ENCODE measurements at regions not wholly inside any gene's neighbourhood (a gene's known extent, or its start where the extent isn't known, plus 50 kb on each side); places are given as distances from the start of the nearest gene placed in this dataset.

DNA sequence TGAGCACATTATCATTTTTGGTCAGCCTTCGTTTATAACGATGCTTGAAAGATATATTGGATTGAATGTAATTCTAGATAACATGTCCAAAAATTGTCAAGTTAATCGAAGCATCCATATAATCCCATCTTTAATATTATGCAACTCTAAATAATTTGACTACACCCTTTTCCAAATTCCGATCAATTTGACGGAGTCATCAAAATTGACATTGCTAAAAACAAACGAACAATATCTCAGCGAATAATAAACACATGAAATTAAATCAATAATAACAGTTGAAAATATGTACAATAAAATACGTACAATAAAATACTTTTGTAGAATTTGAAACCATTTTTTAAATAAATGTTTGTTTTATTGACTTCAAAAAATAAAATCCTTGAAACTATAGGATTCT, 1516.4 kb downstream of the EFNB2 start:
- Mint-ChIP-seq H3K36me3 (ENCODE audit: low read depth) (no peaks in the 10 kb centered on the region; the same call in 1 of the 2 replicates), H3K4me1 (ENCODE audit: low read depth) (peaks cover 10% of the 10 kb centered on the region; the same call in 1 of the 2 replicates), H3K9me3 (peaks cover 9% of the 10 kb centered on the region; the same call in 1 of the 2 replicates), H3K4me3 (no peak overlapping the region), H3K27me3 (ENCODE audit: insufficient read depth) (no peaks in the 10 kb centered on the region), H3K27ac (no peak overlapping the region)
- DNase-seq = no peak
- TF ChIP-seq, protein P1, sequence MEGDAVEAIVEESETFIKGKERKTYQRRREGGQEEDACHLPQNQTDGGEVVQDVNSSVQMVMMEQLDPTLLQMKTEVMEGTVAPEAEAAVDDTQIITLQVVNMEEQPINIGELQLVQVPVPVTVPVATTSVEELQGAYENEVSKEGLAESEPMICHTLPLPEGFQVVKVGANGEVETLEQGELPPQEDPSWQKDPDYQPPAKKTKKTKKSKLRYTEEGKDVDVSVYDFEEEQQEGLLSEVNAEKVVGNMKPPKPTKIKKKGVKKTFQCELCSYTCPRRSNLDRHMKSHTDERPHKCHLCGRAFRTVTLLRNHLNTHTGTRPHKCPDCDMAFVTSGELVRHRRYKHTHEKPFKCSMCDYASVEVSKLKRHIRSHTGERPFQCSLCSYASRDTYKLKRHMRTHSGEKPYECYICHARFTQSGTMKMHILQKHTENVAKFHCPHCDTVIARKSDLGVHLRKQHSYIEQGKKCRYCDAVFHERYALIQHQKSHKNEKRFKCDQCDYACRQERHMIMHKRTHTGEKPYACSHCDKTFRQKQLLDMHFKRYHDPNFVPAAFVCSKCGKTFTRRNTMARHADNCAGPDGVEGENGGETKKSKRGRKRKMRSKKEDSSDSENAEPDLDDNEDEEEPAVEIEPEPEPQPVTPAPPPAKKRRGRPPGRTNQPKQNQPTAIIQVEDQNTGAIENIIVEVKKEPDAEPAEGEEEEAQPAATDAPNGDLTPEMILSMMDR (IDR thresholded peaks at IDR 0.05) = no peak

DNA sequence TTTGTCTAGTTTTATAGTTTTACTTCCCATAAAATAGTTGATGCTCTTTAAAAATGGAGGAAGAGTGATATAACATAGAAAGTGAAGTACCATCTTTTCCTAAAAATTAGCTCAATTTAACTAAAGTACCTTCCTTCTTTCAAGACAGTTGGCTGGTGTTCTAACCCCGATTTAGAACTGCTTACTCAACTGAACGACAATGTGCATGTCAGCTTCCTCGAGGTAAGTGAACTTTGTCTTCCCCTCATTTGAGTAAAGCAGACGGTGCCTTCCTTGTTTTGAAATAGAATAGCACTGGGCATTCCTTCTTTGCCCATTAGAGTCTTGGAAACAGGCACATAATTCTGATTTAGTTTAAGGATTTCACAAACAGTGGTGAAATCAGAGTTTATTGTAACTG, 1519.2 kb downstream of the EFNB2 start:
- Mint-ChIP-seq H3K9me3 (peaks cover 4% of the 10 kb centered on the region; the same call in 1 of the 2 replicates), H3K4me1 (ENCODE audit: low read depth) (peaks cover 28% of the 10 kb centered on the region; the same call in 1 of the 2 replicates), H3K4me3 (peak overlapping the region; percentile 67; the same call in 1 of the 2 replicates), H3K27ac (peak overlapping the region; percentile 47; the same call in 1 of the 2 replicates), H3K36me3 (ENCODE audit: low read depth) (no peaks in the 10 kb centered on the region), H3K27me3 (ENCODE audit: insufficient read depth) (no peaks in the 10 kb centered on the region)
- DNase-seq = no peak
- TF ChIP-seq, protein P1 (IDR thresholded peaks at IDR 0.05) = no peak

DNA sequence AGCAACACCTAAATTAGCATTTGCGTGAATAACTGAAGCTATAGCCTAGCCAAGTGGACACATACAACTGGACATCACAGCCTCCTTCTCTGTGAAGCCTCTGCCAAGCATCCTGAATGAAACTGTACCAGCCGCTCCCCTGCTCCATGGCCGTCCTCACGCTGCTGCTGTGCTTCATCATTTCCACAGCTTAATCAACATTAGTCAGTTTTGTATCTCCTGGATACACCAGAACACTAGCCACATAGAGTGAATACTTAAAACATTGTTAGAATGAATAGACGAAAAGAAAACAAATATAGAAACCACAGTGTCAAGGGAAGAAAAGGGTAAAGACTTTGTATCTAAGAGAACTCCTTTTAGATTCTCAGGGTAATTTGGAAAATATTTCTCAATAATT, 1526.9 kb downstream of the EFNB2 start:
- Mint-ChIP-seq H3K4me3 (peak overlapping the region; percentile 44; the same call in 1 of the 2 replicates), H3K27ac (peak overlapping the region; percentile 32; the same call in 1 of the 2 replicates), H3K27me3 (ENCODE audit: insufficient read depth) (no peaks in the 10 kb centered on the region), H3K4me1 (ENCODE audit: low read depth) (peaks cover 29% of the 10 kb centered on the region; the same call in 1 of the 2 replicates), H3K9me3 (peaks cover 8% of the 10 kb centered on the region; the same call in 1 of the 2 replicates), H3K36me3 (ENCODE audit: low read depth) (no peaks in the 10 kb centered on the region)
- DNase-seq = no peak
- TF ChIP-seq, protein P1 (IDR thresholded peaks at IDR 0.05) = no peak

DNA sequence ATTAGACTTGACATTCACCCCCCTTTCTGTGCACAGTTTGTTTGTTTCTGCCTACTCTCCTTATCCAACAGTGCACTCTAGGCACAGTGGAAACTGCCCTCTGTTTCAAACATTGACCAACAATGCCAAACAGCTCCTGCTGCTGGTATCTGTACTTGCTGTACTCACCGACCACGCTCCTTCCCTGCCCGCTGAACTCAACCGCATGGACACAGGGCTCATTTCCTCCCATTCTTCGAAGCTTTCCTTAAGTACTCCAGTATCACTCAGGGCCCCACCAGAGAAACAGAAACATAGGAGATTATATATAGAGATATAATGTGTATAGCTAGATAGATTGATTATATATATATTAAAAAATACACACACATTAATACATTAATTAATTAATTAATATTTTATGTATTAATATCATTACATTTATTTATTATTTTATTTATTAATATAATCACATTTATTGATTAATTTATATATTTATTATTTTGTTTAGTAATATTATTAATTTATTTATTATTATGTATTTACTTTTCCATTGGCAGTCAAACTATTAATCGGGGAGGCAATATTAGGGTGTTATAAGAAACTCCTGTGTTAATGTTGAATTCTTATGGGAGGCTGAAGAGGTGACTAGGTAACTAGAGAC, 1528.2 kb downstream of the EFNB2 start:
- Mint-ChIP-seq H3K9me3 (peaks cover 6% of the 10 kb centered on the region; the same call in 1 of the 2 replicates), H3K4me1 (ENCODE audit: low read depth) (peaks cover 18% of the 10 kb centered on the region; the same call in 1 of the 2 replicates), H3K4me3 (no peak overlapping the region), H3K27me3 (ENCODE audit: insufficient read depth) (no peaks in the 10 kb centered on the region), H3K36me3 (ENCODE audit: low read depth) (no peaks in the 10 kb centered on the region), H3K27ac (no peak overlapping the region)
- TF ChIP-seq, protein P1 (IDR thresholded peaks at IDR 0.05) = no peak
- no peak for DNase-seq

DNA sequence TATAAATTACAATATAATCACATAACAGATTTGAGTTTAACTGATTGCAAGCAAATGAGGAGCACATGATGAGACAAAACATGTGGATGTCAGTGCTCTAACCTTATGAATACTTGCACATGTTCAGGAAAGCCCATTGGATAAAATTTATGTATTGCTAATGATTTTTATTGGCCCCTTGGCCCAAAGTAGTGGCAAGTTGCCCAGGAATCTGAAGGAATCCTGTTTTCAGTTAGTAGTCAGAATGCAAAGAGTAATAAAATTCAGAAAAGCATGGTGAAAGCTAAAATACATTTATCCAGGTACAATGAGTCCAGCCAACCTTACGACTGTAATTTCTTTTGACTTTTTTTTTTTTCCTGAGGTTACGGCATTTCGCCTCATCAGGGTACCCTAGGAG, 1539.4 kb downstream of the EFNB2 start:
- Mint-ChIP-seq H3K4me3 (no peak overlapping the region), H3K4me1 (ENCODE audit: low read depth) (no peaks in the 10 kb centered on the region; the same call in 1 of the 2 replicates), H3K27ac (no peak overlapping the region), H3K9me3 (peaks cover 14% of the 10 kb centered on the region), H3K36me3 (ENCODE audit: low read depth) (peaks cover 9% of the 10 kb centered on the region; the same call in 1 of the 2 replicates), H3K27me3 (ENCODE audit: insufficient read depth) (peaks cover 4% of the 10 kb centered on the region; the same call in 1 of the 2 replicates)
- no peak for DNase-seq
- TF ChIP-seq, protein P1 (IDR thresholded peaks at IDR 0.05) = no peak
